WI38 (cell line): ENCODE measurements at regions not wholly inside any gene's neighbourhood (a gene's known extent, or its start where the extent isn't known, plus 50 kb on each side); places are given as distances from the start of the nearest gene placed in this dataset.

Experiments
- H3K4me3 ChIP-seq: 2 replicates; pipeline ENCODE4 v1.5.1; 2011; ENCODE audit warnings: low read depth, mild to moderate bottlenecking, control low read depth, low read length
- TF ChIP-seq, protein P1 (sequence below): IDR thresholded peaks from 2 replicates; pipeline ENCODE4 v1.5.1; 2012; ENCODE audit warnings: low read depth, mild to moderate bottlenecking, control low read depth, low read length

DNA sequence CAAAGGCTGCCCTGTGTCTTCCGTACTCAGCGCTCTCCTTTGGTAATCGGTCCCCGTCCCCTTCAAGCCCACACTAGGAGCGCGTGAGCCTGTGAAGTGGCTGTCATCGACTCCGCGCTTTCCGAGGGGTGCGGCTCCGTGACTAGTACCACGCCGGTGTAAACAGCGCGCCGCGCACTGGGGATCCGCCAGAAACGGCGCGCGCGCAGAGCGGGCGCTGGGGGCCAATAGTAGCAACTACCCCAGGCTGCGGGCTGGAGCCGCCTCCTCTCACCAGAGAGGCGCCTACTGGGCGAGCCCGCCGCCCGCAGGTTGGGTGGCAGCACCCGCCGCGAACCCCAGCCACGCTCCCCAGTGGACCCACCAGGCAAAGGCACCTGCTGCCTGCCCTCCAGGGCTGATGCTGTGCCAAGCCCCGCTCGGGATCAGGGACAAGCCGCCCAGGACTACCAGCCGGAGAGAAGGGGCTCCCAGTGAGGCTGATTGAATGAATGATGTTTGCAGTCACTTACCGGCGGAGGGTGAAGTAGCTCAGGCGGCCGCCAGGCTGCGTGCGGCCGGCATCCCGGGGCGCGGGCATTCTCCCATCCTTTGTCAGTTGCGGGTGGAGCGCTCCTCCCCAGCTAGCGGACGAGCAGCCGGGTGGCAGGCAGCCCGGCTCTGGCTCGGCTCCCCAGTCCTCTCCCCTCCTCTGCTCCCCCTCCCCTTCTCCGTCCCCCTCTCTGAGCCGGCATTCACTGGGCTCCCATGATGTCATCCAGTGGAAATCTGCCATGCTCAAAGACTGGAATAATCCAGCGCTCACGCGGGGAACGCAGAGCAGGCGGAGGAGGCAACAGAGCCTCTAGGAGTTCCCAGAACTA, 370.3 kb upstream of the SMIM31 start:
- no peak overlapping the region for H3K4me3 ChIP-seq
- TF ChIP-seq, protein P1, sequence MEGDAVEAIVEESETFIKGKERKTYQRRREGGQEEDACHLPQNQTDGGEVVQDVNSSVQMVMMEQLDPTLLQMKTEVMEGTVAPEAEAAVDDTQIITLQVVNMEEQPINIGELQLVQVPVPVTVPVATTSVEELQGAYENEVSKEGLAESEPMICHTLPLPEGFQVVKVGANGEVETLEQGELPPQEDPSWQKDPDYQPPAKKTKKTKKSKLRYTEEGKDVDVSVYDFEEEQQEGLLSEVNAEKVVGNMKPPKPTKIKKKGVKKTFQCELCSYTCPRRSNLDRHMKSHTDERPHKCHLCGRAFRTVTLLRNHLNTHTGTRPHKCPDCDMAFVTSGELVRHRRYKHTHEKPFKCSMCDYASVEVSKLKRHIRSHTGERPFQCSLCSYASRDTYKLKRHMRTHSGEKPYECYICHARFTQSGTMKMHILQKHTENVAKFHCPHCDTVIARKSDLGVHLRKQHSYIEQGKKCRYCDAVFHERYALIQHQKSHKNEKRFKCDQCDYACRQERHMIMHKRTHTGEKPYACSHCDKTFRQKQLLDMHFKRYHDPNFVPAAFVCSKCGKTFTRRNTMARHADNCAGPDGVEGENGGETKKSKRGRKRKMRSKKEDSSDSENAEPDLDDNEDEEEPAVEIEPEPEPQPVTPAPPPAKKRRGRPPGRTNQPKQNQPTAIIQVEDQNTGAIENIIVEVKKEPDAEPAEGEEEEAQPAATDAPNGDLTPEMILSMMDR: no peak

DNA sequence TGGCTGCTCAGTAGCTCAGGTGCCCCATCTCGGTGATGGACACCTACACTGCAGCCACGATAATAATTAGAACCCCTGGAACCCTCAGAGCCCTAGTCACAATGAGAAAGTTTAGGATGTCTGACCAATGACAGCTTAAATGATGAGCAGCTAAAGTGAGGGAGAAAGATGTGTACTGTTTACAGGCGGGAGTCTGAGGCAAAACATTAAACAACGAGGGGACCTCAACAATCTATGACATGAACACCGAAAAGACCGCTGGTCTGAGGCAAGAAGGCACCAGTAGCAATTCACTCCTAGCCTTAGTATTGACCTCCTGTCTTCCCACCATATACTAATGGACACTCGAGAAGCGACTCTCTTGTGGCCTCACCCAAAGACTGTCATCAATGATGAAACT, 369.5 kb upstream of the SMIM31 start:
- no peak overlapping the region for H3K4me3 ChIP-seq
- TF ChIP-seq, protein P1: no peak

DNA sequence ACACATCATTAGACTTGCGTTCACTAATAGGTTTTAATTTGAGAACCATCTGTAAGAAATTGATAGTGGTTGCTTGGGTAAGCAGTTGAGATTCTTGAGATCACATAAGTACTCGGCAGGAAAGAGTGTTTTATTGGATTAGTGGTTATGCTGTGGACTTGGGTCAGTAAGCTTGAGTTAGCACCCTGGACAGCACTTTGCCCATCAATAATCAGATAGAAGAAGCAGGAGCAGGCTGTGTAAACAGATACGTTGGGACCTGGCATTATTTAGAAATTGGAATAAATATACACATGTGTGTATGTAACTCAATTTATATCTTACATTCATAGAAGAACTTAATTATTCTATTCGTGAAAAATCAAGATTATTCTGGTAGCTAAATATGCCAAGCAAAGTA, 357.5 kb upstream of the SMIM31 start:
- TF ChIP-seq, protein P1: no peak
- H3K4me3 ChIP-seq: no peak overlapping the region

DNA sequence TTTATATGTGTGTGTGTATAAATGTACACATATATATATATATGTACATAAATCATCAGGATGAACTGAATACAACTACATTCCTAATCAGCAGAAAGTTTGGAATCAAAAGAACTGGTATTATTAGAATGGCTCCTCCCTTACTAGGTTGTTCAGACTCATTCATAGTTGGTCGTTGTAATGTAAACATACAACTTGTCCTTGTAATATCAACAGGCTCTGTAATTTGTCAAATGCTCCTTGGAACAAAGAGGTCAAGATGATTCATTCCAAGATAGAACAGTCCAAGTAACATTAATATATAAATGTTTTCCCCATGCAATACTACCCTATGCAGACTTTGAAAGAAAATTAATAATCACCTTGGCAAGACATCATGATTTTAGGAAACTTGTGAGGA, 351.4 kb upstream of the SMIM31 start:
- TF ChIP-seq, protein P1: no peak
- no peak overlapping the region for H3K4me3 ChIP-seq

DNA sequence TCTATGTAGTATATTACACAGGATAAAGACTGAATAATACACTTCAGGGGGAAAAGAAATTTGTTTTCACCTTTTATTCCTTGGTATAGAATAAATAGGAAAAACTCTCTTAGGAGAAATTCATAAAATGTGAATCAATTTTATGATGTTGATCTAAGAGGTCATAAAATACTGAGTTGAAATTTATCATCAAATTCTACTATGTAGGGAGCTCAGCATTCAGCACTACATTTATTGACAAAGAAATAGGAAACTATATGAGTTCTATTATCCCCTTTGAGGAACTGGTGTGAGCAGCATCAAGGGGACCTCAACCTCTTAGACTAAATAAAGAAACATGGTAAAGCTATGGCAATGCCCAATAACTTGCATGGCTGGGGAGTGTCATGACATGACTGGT, 348.2 kb upstream of the SMIM31 start:
- TF ChIP-seq, protein P1: no peak

DNA sequence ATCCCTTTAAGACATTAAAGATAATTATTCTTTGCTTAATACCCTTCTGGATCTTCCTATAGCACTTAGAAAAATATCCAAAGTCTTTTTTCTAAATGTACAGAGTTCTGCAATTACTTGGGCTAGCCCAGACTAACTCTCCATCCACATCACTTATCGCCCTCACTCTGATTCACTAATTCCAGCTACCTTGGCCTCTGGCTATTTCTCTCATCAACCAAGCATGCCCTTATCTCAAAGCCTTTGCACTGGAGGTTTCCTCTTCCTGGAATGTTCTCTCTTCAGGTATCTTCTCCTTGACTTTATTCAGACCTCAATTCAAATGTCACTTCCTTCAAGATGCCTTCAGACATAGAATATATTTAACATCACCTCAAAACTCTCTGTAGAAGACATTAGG, 345.1 kb upstream of the SMIM31 start:
- TF ChIP-seq, protein P1: no peak
- no peak overlapping the region for H3K4me3 ChIP-seq

More for the DNA sequence above, 348.2 kb upstream of the SMIM31 start:
- H3K4me3 ChIP-seq: no peak overlapping the region

DNA sequence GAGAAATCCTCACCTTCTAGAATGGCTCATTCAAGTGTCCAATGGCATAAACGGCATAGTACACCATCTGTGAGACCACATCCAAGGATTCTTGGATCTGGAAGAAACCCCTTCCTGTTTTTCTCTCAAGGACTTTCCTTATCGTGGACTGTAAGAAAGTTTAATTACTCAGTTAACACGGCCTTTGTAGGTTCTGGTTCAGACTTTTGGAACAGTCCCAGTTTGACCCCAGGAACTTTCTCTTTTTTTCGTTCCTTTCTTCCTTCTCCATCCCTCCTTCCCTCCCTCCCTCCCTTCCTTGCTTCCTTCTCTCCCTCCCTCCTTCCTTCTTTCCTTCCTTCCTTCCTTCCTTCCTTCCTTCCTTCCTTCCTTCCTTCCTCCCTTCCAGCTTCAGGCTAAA, 343.5 kb upstream of the SMIM31 start:
- TF ChIP-seq, protein P1: no peak
- no peak overlapping the region for H3K4me3 ChIP-seq
